GM12878 (cell line): ENCODE measurements at regions not wholly inside any gene's neighbourhood (a gene's known extent, or its start where the extent isn't known, plus 50 kb on each side); places are given as distances from the start of the nearest gene placed in this dataset.

ENCODE experiments used
- ATAC-seq: fragments of 200-7000 bp; cut with Tn5 transposase; 3 replicates; pipeline ENCODE4 v1.9.1; 2020; ENCODE audit warnings: mild to moderate bottlenecking, moderate library complexity
- BruUV-seq: library from RNA; stranded (reverse); fragments of 400-500 nt; replicated peaks from 2 replicates; lab custom pipeline; 2021; lab: Mats Ljungman, UMichigan
- CTCF ChIA-PET: fragments of 300-600 bp; sonication (Branson Sonifier 250); formaldehyde crosslinking; extraction: SDS; loops from one replicate; lab custom pipeline; 2021; ENCODE audit warnings: inconsistent platforms; lab: Yijun Ruan, JAX
- POLR2A ChIA-PET: fragments of 350-600 bp; formaldehyde crosslinking; extraction: SDS; loops from one replicate; lab custom pipeline; 2021; ENCODE audit warnings: inconsistent platforms; lab: Charles Lee
- RAD21 ChIA-PET: fragments of 300-600 bp; sonication (Branson Sonifier 250); formaldehyde crosslinking; loops from one replicate; lab custom pipeline; 2023; ENCODE audit warnings: antibody characterized with exemption; ENCODE audit not compliant: unreplicated experiment; lab: Charles Lee
- SMC1A ChIA-PET: fragments of 300-600 bp; sonication (Branson Sonifier 250); formaldehyde crosslinking; loops from one replicate; lab custom pipeline; 2023; ENCODE audit not compliant: unreplicated experiment, uncharacterized antibody; lab: Charles Lee
- DNase-seq: peaks from one replicate; pipeline ENCODE4 v3.0.0-alpha.2; 2011; ENCODE audit warnings: low read depth, low spot score
- FAIRE-seq: peaks from 3 replicates; lab custom pipeline; 2011; peaks lifted over from hg19 to GRCh38; lab: Jason Lieb, UNC
- H2AFZ ChIP-seq: 2 replicates; pipeline ENCODE4 v1.6.0; 2011; ENCODE audit warnings: low read depth, low read length, control low read depth; ENCODE audit not compliant: control insufficient read depth
- H3K27ac ChIP-seq: 2 replicates; pipeline ENCODE4 v1.5.1; 2011; ENCODE audit warnings: control low read depth; ENCODE audit not compliant: control insufficient read depth, insufficient read depth
- H3K27me3 ChIP-seq, 2 experiments: replicated peaks in 1 of 2; 2 replicates each; pipeline versions ENCODE4 v1.6.0 to v1.6.1; 2011; ENCODE audit warnings: low read length in 1 of 2; ENCODE audit not compliant: control insufficient read depth in 2 of 2, insufficient read depth in 2 of 2
- H3K36me3 ChIP-seq, 2 experiments: 2 replicates each; pipeline ENCODE4 v1.5.1; 2011; ENCODE audit warnings: low read length in 1 of 2; ENCODE audit not compliant: control insufficient read depth in 2 of 2, insufficient read depth in 2 of 2
- H3K4me1 ChIP-seq: 2 replicates; pipeline ENCODE4 v1.6.1; 2011; ENCODE audit warnings: mild to moderate bottlenecking, low read length, moderate library complexity, mixed read lengths; ENCODE audit not compliant: control insufficient read depth, insufficient read depth
- H3K4me2 ChIP-seq: 2 replicates; pipeline ENCODE4 v1.6.0; 2011; ENCODE audit warnings: control low read depth; ENCODE audit not compliant: control insufficient read depth, insufficient read depth
- H3K4me3 ChIP-seq: fragments of 200-600 bp; sonication (generic); 2 replicates; pipeline ENCODE4 v1.5.1; 2016
- H3K79me2 ChIP-seq: 2 replicates; pipeline ENCODE4 v1.6.0; 2011; ENCODE audit warnings: low read length; ENCODE audit not compliant: control insufficient read depth, insufficient read depth
- H3K9ac ChIP-seq: 2 replicates; pipeline ENCODE4 v1.8.0; 2011; ENCODE audit warnings: low read length, control low read depth, mixed read lengths; ENCODE audit not compliant: control insufficient read depth, insufficient read depth
- H3K9me3 ChIP-seq: replicated peaks from 3 replicates; pipeline ENCODE4 v1.5.1; 2011; ENCODE audit warnings: mild to moderate bottlenecking, low read length; ENCODE audit not compliant: control insufficient read depth, insufficient read depth
- H4K20me1 ChIP-seq: 2 replicates; pipeline ENCODE4 v1.6.0; 2011; ENCODE audit not compliant: control insufficient read depth, insufficient read depth
- BHLHE40 ChIP-seq, 2 experiments: fragments of 450-650 bp in 1 of 2; IDR thresholded peaks; 2 replicates each; pipeline ENCODE4 v1.6.1; 2011 to 2017; ENCODE audit warnings: low read depth in 2 of 2, borderline replicate concordance in 1 of 2, improper control_type of control experiment in 1 of 2, low read length in 1 of 2, mild to moderate bottlenecking in 1 of 2
- CTCF ChIP-seq, 3 experiments: IDR thresholded peaks in 2 of 3; conservative IDR thresholded peaks in 1 of 3; 2 replicates each; pipeline ENCODE4 v1.5.1; 2011; ENCODE audit warnings: low read depth in 3 of 3, low read length in 3 of 3, mild to moderate bottlenecking in 3 of 3, control low read depth in 2 of 3, moderate library complexity in 2 of 3, inconsistent platforms in 1 of 3, mixed read lengths in 1 of 3; ENCODE audit not compliant: control insufficient read depth in 2 of 3, insufficient read depth in 1 of 3; ENCODE audit errors: extremely low read depth in 1 of 3
- E2F8 ChIP-seq: fragments of 450-650 bp; IDR thresholded peaks from 2 replicates; pipeline ENCODE4 v1.6.1; 2018; ENCODE audit warnings: mild to moderate bottlenecking, low read depth, moderate library complexity; ENCODE audit not compliant: partially characterized antibody
- HSF1 ChIP-seq: fragments of 150-350 bp; IDR thresholded peaks from 2 replicates; pipeline ENCODE4 v1.6.1; 2014; ENCODE audit warnings: mild to moderate bottlenecking, low read depth, low read length
- IKZF1 ChIP-seq: fragments of 450-650 bp; conservative IDR thresholded peaks from 2 replicates; pipeline ENCODE4 v1.6.1; 2017; ENCODE audit warnings: antibody characterized with exemption, mild to moderate bottlenecking
- NFIC ChIP-seq: IDR thresholded peaks from 2 replicates; pipeline ENCODE4 v1.6.1; 2012; ENCODE audit warnings: low read depth, mild to moderate bottlenecking, inconsistent platforms, low read length, moderate library complexity
- RBBP5 ChIP-seq: fragments of 200-600 bp; sonication (generic); conservative IDR thresholded peaks from 2 replicates; pipeline ENCODE4 v1.6.1; 2016
- SKIL ChIP-seq: fragments of 450-650 bp; IDR thresholded peaks from 2 replicates; pipeline ENCODE4 v1.6.1; 2017; ENCODE audit warnings: mild to moderate bottlenecking, low read depth, inconsistent platforms; ENCODE audit not compliant: poor library complexity, severe bottlenecking
- TCF3 ChIP-seq: IDR thresholded peaks from 2 replicates; pipeline ENCODE4 v1.6.1; 2012; ENCODE audit warnings: low read depth, mild to moderate bottlenecking, low read length, borderline replicate concordance; ENCODE audit not compliant: insufficient read depth
- USF1 ChIP-seq: IDR thresholded peaks from 2 replicates; pipeline ENCODE4 v1.6.1; 2011; ENCODE audit warnings: borderline replicate concordance, low read depth, mild to moderate bottlenecking, moderate library complexity, mixed read lengths, low read length; ENCODE audit not compliant: insufficient read depth; ENCODE audit errors: extremely low read length
- USF2 ChIP-seq: IDR thresholded peaks from 2 replicates; pipeline ENCODE4 v1.6.1; 2011; ENCODE audit warnings: low read depth, low read length, improper control_type of control experiment, borderline replicate concordance
- WGBS: methylation state at CpG from one replicate; pipeline ENCODE4 v1.1.6; 2016; ENCODE audit warnings: low lambda C conversion rate; ENCODE audit not compliant: insufficient replicate concordance, insufficient coverage; ENCODE audit errors: missing lambda C conversion rate; 5-methylcytosine and 5-hydroxymethylcytosine counted together
- in situ Hi-C: fragments of 300-500 bp; cut with MboI; formaldehyde crosslinking; loops from 9 replicates; pipeline ENCODE4 v1.14.3; 2018; ENCODE audit warnings: mixed read lengths
- intact Hi-C: fragments of 100-400 bp; cut with micrococcal nuclease; formaldehyde crosslinking; loops from one replicate; pipeline ENCODE4 v1.14.2; 2022; ENCODE audit not compliant: unreplicated experiment

GRCh38 chr17:79504181-79504605, 106.7 kb downstream of the RBFOX3 start:
- intact Hi-C loops: no loop called here
- FAIRE-seq (no peak), ATAC-seq (no peak), DNase-seq (no peak)
- Histone ChIP-seq H3K79me2 (no peaks in the 10 kb centered on the region), H3K36me3 (no peaks in the 10 kb centered on the region), H3K9me3 (no peaks in the 10 kb centered on the region), H3K27me3 (peaks cover 0 to 5% of the 10 kb centered on the region in 2 experiments; a peak in 2 of 4 replicates), H3K4me1 (no peaks in the 10 kb centered on the region), H2AFZ (no peak overlapping the region), H3K9ac (no peak overlapping the region), H3K27ac (no peak overlapping the region), H3K4me2 (no peak overlapping the region), H3K4me3 (no peak overlapping the region), H4K20me1 (no peaks in the 10 kb centered on the region)
- in situ Hi-C loops: no loop called here
- RAD21 ChIA-PET: no interaction called here
- CTCF ChIA-PET: no interaction called here
- no TSS peak for BruUV-seq
- WGBS: 44% methylated on average over 13 of the region's 13 CpGs
- POLR2A ChIA-PET: no interaction called here
- SMC1A ChIA-PET: no interaction called here
- TF ChIP-seq TCF3 (no peak), BHLHE40 (IDR thresholded peaks at IDR 0.05; ENCODE audit: borderline replicate concordance in 1 of 2, low read depth in 2 of 2, low read length in 1 of 2) (no peak), HSF1 (no peak), SKIL (no peak), USF1 (no peak), USF2 (no peak), IKZF1 (no peak), CTCF (IDR thresholded peaks at IDR 0.05 in 2 of 3, conservative IDR thresholded peaks at IDR 0.05 in 1 of 3; ENCODE audit: control insufficient read depth in 2 of 3, extremely low read depth in 1 of 3, insufficient read depth in 1 of 3, low read depth in 3 of 3, low read length in 3 of 3) (no peak), RBBP5 (no peak), E2F8 (no peak), NFIC (no peak)
